ENCODE measurements at regions not wholly inside any gene's neighbourhood (a gene's known extent, or its start where the extent isn't known, plus 50 kb on each side); places are given as distances from the start of the nearest gene placed in this dataset.

DNA sequence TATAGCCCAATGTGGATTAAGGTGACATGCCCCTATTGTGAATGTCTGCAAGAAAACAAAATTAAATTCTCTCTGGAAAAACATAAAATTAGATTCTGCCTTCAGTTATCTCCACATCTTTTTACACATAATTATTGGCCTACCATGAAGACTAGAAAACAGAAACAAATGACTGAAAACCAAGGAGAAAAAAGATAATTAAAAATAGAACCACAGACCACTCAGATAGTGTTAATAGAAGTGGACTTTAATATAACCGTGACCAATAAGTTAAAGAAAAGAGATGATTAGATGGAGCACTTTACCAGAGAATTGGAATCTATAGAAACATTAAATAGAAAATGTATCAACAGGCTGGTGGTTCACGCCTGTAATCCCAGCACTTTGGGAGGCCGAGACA lies 445.7 kb downstream of the EPM2A start:
- FAIRE-seq (no peak), ATAC-seq (no peak), DNase-seq (ENCODE audit: low spot score) (no peak)
- no peaks in the 10 kb centered on the region for H3K36me3 ChIP-seq (replicated peaks in 1 of 2; ENCODE audit: control insufficient read depth in 1 of 2, insufficient read depth in 2 of 2, low read length in 2 of 2)
- H3K9ac ChIP-seq (ENCODE audit: insufficient read depth, low read depth, low read length), result no peak overlapping the region
- H3K27me3 ChIP-seq (ENCODE audit: control insufficient read depth in 1 of 2, insufficient read depth in 2 of 2, low read length in 2 of 2), result no peaks in the 10 kb centered on the region
- no TSS peak for BruUV-seq (replicated peaks)
- no peaks in the 10 kb centered on the region for H3K9me3 ChIP-seq (ENCODE audit: low read length)
- H3K4me2 ChIP-seq (ENCODE audit: low read depth, low read length), result no peak overlapping the region
- no peaks in the 10 kb centered on the region for H3K79me2 ChIP-seq (ENCODE audit: insufficient read depth, low read length)
- H2AFZ ChIP-seq (ENCODE audit: low read length), result no peak overlapping the region
- TF ChIP-seq EED (CRISPR knock-in tag; IDR thresholded peaks at IDR 0.05) (no peak), THAP11 (CRISPR knock-in tag; IDR thresholded peaks at IDR 0.05) (no peak), ZNF891 (CRISPR knock-in tag; IDR thresholded peaks at IDR 0.05) (no peak), ZKSCAN5 (CRISPR knock-in tag; IDR thresholded peaks at IDR 0.05) (no peak), ZNF256 (CRISPR knock-in tag; conservative IDR thresholded peaks at IDR 0.05) (no peak)
- TF ChIP-seq, protein P1, sequence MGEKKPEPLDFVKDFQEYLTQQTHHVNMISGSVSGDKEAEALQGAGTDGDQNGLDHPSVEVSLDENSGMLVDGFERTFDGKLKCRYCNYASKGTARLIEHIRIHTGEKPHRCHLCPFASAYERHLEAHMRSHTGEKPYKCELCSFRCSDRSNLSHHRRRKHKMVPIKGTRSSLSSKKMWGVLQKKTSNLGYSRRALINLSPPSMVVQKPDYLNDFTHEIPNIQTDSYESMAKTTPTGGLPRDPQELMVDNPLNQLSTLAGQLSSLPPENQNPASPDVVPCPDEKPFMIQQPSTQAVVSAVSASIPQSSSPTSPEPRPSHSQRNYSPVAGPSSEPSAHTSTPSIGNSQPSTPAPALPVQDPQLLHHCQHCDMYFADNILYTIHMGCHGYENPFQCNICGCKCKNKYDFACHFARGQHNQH (CRISPR knock-in tag; IDR thresholded peaks at IDR 0.05), result no peak
- TF ChIP-seq, protein P2, sequence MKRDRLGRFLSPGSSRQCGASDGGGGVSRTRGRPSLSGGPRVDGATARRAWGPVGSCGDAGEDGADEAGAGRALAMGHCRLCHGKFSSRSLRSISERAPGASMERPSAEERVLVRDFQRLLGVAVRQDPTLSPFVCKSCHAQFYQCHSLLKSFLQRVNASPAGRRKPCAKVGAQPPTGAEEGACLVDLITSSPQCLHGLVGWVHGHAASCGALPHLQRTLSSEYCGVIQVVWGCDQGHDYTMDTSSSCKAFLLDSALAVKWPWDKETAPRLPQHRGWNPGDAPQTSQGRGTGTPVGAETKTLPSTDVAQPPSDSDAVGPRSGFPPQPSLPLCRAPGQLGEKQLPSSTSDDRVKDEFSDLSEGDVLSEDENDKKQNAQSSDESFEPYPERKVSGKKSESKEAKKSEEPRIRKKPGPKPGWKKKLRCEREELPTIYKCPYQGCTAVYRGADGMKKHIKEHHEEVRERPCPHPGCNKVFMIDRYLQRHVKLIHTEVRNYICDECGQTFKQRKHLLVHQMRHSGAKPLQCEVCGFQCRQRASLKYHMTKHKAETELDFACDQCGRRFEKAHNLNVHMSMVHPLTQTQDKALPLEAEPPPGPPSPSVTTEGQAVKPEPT (CRISPR knock-in tag; IDR thresholded peaks at IDR 0.05; ENCODE audit: low read depth), result no peak
- POLR2A ChIA-PET, result no interaction called here
- no peak overlapping the region for H3K27ac ChIP-seq (ENCODE audit: extremely low read length, insufficient read depth, low read length)
- in situ Hi-C loops (cut with HindIII; ENCODE audit: extremely low pct_ligation_motif_present, low pct_unique_long_range_greater_than_20kb) (no loop called here), intact Hi-C loops (cut with micrococcal nuclease; ENCODE audit: unreplicated experiment) (no loop called here)
- WGBS (ENCODE audit: low lambda C conversion rate), result 34% methylated on average over 3 of the region's 3 CpGs
- no peak overlapping the region for H3K4me3 ChIP-seq (replicated peaks in 1 of 3; ENCODE audit: insufficient read depth in 1 of 3, low read depth in 2 of 3, low read length in 3 of 3)
- CTCF ChIA-PET (ENCODE audit: low intra/inter-chr PET ratio, low total read pairs), result no interaction called here
- 0 out of 2 replicates have a peak, but pooled peaks cover under 1% of the 10 kb centered on the region for H3K4me1 ChIP-seq (ENCODE audit: insufficient read depth, low read length)
- H4K20me1 ChIP-seq (ENCODE audit: insufficient read depth, low read length), result no peaks in the 10 kb centered on the region

DNA sequence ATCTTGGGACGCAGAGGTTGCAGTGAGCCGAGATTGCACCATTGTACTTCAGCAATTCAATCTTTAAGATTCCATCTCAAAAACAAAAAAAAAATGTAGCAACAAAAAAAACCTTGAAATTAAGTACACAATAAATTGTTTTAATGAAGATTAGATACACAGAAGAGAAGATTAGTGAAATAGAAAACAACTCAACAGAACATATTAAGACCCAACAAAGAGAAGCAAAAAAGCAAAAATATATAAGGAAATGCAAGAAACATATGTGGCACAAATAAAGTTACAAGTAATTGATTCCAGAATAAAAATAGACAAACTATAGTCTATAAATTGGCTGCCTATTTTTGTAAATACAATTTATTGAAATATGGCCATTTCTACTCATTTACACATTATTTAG lies 445.2 kb downstream of the EPM2A start:
- H3K79me2 ChIP-seq (ENCODE audit: insufficient read depth, low read length), result no peaks in the 10 kb centered on the region
- H3K4me1 ChIP-seq (ENCODE audit: insufficient read depth, low read length), result peaks cover 6% of the 10 kb centered on the region
- 23% methylated on average over 2 of the region's 2 CpGs for WGBS (ENCODE audit: low lambda C conversion rate)
- TF ChIP-seq ZFY (CRISPR knock-in tag; IDR thresholded peaks at IDR 0.05) (no peak), MTF2 (CRISPR knock-in tag; IDR thresholded peaks at IDR 0.05; ENCODE audit: borderline replicate concordance) (no peak), SMAD9 (CRISPR knock-in tag; IDR thresholded peaks at IDR 0.05) (no peak), RAD51 (IDR thresholded peaks at IDR 0.05; ENCODE audit: borderline replicate concordance) (no peak), PAF1 (CRISPR knock-in tag; IDR thresholded peaks at IDR 0.05) (no peak), SNRNP70 (IDR thresholded peaks at IDR 0.05; ENCODE audit: low read depth, low read length) (no peak), ZNF260 (CRISPR knock-in tag; IDR thresholded peaks at IDR 0.05; ENCODE audit: borderline replicate concordance, low read depth) (no peak), ZNF207 (IDR thresholded peaks at IDR 0.05; ENCODE audit: borderline replicate concordance) (no peak)
- TF ChIP-seq, protein P3, sequence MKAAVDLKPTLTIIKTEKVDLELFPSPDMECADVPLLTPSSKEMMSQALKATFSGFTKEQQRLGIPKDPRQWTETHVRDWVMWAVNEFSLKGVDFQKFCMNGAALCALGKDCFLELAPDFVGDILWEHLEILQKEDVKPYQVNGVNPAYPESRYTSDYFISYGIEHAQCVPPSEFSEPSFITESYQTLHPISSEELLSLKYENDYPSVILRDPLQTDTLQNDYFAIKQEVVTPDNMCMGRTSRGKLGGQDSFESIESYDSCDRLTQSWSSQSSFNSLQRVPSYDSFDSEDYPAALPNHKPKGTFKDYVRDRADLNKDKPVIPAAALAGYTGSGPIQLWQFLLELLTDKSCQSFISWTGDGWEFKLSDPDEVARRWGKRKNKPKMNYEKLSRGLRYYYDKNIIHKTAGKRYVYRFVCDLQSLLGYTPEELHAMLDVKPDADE (CRISPR knock-in tag; IDR thresholded peaks at IDR 0.05), result no peak
- H3K27ac ChIP-seq (ENCODE audit: extremely low read length, insufficient read depth, low read length), result no peak overlapping the region
- DNase-seq (ENCODE audit: low spot score) (no peak), FAIRE-seq (no peak), ATAC-seq (no peak)
- no peaks in the 10 kb centered on the region for H3K36me3 ChIP-seq (replicated peaks in 1 of 2; ENCODE audit: control insufficient read depth in 1 of 2, insufficient read depth in 2 of 2, low read length in 2 of 2)
- no peak overlapping the region for H3K4me2 ChIP-seq (ENCODE audit: low read depth, low read length)
- no peak overlapping the region for H3K9ac ChIP-seq (ENCODE audit: insufficient read depth, low read depth, low read length)
- in situ Hi-C loops (cut with HindIII; ENCODE audit: extremely low pct_ligation_motif_present, low pct_unique_long_range_greater_than_20kb) (no loop called here), intact Hi-C loops (cut with micrococcal nuclease; ENCODE audit: unreplicated experiment) (no loop called here)
- ChIA-PET CTCF (ENCODE audit: low intra/inter-chr PET ratio, low total read pairs) (no interaction called here), POLR2A (no interaction called here)
- no TSS peak for BruUV-seq (replicated peaks)
- H4K20me1 ChIP-seq (ENCODE audit: insufficient read depth, low read length), result no peaks in the 10 kb centered on the region
- H2AFZ ChIP-seq (ENCODE audit: low read length), result no peak overlapping the region
- H3K27me3 ChIP-seq (ENCODE audit: control insufficient read depth in 1 of 2, insufficient read depth in 2 of 2, low read length in 2 of 2), result no peaks in the 10 kb centered on the region
- no peaks in the 10 kb centered on the region for H3K9me3 ChIP-seq (ENCODE audit: low read length)
- no peak overlapping the region for H3K4me3 ChIP-seq (replicated peaks in 1 of 3; ENCODE audit: insufficient read depth in 1 of 3, low read depth in 2 of 3, low read length in 3 of 3)

Data from HepG2 (cell line).